ENCODE measurements at regions not wholly inside any gene's neighbourhood (a gene's known extent, or its start where the extent isn't known, plus 50 kb on each side); places are given as distances from the start of the nearest gene placed in this dataset.
A peak's percentile ranks its signal among the peaks of the same experiment; 100 is the strongest.
"Not testable (repeated sequence)": the region's sequence is repeated elsewhere in the genome, so short reads cannot be mapped to it uniquely, and the experiment has no call there.

DNA sequence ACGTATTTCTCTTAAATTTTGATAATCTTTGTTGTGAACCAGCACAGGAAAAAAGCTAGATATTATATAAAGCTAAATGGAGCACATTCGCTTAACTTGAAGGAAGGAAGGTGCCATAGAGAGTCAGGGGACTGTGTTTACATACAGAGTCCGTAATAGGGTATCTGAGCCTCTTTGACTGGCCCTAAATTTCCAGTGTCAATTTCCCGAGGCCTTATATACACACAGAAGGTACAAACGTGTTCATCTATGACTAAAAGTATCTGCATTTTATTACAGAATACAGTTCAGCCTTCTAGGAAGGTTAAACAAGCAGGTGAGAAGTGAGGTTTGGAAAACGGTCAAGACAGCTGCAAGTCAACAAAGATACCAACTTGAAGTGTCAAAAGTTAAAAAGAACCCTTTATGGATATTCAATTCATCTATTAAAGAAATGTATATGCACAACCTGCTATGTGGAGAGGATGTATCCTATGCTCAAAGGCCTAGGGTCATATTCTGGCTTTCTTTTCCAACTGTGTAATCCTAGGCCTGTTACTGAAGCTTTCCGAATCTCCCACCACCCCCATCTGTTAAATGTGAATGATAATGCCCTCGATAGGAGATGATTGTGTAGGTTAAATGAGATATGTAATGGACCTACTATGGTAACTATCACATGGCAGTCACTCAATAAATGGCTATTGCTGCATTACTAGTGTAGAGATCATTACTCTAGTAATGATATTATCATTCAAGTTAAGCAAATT lies 263.7 kb upstream of the MAF start:
- no peak for DNase-seq (ENCODE audit: low read depth)

DNA sequence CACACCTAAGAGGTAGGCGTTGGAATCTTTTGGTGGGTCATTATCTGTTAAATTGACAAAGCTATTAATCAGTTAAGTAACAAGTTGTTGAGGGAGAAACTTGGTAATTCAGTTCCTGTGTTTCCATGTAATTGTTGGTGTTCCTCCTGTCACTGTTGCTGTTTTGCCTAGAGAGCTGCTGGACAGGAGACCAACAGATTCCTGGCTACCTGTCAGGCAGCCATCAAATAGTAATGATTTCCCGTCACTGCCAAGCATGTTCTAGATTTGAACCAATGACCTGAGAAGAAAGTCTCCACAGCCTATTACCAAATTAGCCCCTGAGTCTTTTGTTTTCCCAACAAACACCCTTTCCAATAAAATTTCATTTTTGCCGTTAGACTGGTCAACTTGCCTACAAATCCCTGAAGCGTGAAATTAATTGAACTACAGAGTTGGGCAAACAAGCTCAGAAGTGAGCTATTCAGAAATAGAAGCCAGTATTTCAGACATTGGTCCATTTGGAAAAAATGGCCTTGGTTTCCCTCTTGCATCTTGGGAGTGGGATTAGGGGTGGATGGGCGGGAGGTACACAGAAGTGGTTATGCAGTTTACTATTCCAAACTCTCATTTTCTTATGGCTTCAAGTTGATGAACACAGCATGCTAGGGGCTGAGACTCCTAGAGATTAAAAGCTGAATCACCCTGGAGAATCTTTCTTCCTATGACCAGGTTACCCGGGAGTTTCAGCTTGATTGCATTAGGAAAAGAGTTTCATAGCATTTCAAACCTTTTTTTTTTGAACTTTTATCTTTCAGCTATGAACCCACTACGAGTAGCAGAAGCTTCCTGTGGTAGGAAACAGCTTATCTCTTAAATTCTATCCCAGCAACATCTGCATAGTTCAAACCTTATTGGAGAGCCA lies 262.8 kb upstream of the MAF start:
- DNase-seq (ENCODE audit: low read depth): no peak

DNA sequence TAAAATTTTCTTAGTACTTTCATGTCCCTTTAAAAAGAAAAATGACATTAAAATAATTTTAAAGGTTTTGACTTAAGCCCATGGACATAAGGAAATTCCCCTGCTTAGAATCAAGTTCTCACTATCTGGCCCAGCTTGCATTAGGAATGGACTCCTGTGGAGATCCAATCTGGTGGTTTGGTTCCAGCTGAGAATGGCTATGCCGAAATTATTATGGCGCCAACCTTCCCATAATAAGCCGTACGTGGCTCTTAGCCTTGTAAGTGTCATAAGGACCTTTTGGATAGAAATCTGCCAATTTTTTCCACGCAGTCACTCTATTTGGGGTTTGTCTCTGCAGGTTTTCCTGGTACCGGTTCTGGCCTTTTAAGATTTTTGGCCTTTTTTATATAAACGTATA lies 262.1 kb upstream of the MAF start:
- DNase-seq (ENCODE audit: low read depth): no peak

DNA sequence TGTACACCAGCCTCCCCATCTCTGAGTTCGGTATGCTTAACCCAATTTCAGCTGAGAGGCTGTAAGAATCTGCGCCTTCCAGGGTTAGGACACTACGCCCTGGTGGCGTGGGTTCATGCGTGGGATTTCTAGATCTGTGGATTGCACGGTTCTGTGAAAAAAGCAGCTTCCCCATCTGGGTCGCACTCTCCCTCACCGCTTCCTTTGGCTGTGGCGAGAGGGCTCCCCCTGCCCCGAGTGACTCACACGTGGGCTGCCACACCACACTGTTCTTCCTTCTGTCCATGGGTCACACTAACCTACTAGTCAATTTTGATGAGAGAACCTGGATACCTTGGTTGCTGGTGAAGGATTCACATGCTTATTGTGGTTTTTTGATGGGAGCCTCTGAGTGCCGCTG lies 256.0 kb upstream of the MAF start:
- DNase-seq (ENCODE audit: low read depth): no peak

DNA sequence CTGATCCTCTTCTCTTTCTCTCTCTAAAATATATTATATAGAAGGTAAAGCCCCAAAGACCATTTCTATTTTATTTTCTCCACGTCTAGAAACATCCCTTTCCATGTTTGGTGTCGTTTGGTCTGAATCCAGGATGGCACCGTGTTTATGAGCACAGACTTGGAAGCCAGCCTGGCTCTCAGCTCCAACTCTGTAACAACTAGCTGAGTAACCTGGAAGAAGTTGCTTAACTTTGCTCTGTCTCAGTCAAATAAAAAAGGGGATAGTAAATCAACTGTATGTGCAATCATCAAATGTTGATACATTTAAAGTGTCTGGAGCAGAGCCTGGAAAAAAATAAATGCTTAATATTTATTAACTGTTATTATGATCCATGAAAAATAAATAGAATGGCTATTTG lies 249.8 kb upstream of the MAF start:
- no peak for DNase-seq (ENCODE audit: low read depth)

DNA sequence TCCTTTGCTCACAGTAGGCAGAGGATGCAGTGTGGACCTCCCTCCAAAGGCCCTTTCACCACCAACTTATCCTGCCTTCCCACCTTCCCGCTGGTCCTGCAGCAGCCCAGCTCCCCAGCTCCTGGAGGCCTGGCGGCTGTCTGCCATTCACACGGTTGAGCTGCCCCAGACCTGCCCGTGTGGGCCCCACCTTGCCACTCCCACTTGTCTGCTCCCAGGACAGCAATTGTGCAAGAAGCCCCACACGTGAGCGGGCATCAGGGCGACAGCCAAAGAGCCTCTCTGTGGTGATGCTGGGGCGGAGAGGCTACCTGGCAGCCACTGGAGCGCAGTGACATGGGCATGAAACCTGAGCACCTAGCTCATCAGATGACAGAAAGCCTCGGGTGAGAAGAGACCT lies 248.6 kb upstream of the MAF start:
- DNase-seq (ENCODE audit: low read depth): no peak

DNA sequence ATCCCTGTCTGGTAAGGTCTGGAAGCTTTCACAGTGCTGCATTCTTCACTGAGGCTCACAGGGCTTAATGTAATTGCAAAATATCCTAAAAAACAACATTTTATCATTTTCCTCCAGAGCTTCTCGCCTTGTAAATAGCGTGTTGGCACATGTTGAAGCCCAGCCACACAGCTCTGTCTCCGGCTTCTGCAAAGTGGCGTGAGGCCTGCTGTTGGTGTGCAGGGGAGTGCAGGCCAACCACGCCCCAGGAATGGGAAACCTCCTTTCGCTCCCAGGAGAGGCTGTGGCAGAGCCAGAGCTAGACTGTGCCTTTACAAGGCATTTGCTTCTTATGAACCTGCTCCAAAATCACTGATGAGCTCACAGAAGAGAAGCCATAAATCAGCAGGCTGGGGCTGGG lies 248.2 kb upstream of the MAF start:
- DNase-seq (ENCODE audit: low read depth): no peak

DNA sequence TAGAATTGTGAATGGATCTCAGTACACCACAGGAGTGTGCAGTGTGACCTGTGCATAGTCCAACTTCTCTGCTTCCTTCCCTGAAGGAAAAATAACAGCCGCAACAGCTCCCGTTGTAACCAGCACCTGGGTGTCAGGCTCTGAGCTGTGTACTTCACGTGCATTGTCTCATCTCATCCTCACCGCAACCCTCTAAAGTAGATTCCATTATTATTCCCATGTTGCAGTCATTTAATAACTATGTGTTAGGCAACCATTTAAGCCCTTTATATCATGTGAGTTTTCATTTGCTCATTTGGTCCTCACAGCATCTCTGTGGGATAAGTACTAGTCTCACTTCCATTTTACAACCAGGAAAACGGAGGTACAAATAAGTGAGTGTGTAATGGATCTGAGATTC lies 247.0 kb upstream of the MAF start:
- no peak for DNase-seq (ENCODE audit: low read depth)

DNA sequence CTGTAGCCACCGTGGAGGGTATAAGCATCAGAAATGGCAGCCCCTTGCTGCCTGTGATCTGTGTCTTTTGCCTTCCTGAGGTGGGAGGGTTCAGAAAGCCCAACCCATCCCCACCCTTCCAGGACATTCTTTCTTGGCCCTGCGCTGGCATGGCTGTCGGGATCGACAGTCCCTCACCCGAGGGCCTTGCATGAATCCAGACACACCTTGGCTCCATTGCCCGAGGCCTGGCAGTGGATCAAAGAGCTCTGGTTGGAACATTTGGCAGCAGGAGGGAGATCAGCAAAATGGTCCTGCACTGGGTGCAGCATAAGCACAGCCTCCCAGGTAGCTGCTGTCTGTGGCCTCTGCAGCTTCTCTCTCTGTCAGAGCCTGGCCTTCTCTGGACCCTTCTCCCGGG lies 246.6 kb upstream of the MAF start:
- no peak for DNase-seq (ENCODE audit: low read depth)

DNA sequence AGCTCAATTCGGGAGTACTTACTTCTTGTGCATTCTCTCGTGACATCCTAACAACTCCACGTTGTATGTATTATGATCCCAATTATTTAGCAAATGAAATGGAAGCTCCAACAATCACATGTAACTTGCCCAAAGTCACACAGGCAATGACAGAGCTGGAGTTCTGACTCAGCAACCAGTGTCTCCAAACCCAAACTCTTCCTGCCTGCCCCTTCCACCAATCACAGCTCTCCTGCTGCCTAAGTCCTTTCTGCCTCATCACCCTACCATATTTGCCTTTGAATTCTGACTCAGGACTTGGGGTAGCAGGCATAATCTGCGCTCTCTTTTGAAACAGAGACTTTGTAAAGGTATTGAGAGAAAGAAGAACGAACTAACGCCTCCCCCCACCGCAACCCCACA lies 245.2 kb upstream of the MAF start:
- DNase-seq (ENCODE audit: low read depth): no peak

DNA sequence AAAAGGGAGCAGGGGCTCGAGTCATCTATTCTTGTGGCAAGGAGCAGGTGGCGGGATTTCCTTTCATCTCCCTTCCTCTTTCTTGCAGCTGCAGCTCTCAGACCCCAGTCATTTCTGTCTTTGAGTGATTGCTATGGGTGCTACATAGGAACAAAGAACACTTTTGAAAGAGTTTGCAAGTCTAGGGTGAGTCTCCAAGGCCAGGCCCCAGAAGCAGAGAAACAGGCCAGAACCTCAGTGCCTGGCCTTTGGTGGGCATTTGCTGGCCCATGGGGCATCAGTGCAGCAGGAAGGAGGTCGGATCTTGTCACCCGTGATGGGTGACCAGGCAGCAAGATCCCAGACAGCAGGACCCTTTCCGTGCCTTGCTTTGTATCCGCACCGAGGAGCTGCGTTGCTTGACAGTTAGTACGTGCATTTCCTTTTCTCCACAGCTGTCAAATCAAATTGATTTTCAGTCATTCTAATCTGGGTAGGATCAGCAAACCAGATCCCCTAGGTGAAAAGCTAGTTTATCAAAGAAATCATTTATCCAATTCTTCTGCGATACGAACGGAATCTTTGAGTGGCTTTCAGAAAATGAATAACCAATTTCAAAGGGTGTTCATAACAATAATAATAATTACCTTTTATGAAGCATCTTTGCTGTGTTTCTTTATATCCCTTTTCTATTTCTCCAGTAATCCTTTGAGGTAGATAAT lies 244.6 kb upstream of the MAF start:
- DNase-seq (ENCODE audit: low read depth): no peak

DNA sequence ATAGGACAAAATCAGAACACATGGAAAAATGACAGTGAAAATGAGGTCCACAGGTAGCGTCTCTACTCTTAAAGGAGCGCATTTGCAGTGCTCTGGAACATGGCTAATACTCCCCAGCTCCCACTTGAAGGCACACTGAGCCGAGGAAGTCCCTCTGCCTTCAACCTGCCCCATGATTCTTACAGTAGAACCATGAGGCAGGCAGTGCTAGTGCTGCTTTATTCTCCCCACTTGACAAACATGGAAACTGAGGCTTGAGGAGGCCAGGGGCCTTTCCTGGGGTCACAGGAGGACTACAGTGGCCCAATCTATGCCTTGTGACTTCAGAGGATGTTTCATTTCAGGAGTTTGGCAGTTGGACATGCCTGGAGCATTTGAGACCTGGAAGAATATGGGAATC lies 244.1 kb upstream of the MAF start:
- DNase-seq (ENCODE audit: low read depth): no peak

DNA sequence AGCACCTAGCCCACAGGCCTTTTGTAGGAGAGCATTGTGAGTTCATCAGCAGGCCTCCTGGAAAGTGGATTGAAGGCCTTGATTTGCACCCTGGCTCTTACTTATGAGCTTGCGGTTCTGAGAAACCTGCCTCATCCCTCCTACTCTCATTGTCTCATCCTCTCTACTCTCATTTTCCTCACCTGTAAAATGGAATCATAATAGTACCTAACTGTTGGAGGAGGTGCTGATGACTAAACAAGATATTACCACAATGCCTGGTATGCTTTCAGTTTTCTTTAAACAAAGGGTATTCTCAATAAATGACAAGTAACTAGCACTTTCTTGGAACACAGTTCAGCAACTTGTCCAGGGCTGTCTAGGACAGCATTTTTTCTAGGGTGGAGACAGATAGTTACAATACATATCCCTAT lies 243.1 kb upstream of the MAF start:
- DNase-seq (ENCODE audit: low read depth): no peak

DNA sequence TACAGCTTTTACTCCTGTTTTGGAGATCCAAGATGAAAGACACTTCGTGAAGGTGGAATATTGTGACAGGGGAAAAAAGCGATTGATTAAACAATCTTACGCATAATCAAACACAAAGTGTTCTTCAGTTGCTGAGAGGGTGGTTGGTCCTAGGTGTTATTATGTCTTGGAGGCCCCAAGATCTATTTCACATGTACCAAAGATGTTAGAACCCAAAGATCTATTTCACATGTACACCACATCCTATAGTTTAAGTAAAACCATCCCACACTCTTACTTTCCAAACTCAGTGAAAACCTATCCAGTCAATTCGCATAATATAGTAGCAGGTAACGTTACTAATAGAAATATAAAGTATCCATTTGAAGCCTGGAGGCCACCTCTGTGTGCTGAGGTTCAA lies 242.6 kb upstream of the MAF start:
- no peak for DNase-seq (ENCODE audit: low read depth)

DNA sequence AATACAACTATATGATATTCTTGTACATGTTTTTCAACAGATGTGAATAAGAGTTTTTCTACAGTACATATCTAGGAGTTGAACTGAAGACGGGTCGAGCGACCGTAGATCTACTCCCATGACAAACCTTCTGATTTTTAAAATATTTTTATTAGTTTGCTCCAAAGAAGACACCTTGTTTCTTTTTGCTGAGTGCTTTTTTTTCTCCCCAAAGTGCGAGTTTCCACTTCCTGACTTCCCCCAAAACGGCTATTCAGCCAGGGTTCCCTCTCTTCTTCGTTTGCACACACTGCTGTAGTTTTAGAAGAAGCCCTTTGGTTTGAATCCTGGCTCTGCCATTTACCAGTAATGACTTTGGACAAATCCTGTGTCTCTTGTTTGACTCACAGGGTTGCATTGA lies 241.7 kb upstream of the MAF start:
- no peak for DNase-seq (ENCODE audit: low read depth)

DNA sequence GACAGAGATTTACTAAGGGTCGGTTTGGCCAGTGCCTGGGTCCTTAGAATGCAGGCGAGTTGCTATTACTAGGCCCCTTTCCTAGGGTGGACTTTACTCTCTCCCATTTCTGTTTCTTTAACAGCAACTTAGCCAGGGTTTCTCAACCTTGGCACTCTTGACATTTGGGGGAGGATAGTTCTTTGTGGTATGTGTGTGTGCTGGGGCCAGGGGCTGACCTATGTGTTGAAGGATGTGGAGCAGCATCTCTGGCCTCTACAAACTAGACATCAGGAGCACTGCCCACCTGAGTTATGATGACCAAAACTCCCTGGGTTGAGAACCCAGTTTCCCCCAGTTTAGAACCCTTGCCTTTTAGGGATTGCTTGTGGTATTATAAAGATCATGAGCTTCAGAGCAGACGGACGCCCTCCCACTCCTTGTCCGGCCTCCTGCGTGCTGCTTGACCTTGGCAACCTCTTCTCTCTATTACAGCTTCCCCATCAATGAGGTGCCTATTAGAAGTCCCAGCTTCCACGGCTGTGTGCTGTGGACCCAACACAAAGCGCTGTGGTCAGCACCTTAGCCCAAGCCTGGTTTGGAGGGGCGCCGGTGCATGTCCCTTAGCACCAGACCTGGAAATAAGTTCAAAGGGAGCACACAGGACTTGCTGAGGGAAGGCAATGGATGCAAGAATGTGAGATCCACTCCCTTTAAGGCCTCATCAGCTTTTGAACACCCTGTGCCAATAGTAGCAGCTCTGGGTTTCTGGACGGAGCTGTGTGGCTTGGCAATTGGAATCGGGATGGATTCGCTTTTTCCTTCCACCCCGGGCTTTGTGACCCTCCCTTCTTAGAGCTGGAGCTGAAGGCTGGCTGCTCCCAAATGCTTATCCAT lies 239.2 kb upstream of the MAF start:
- no peak for DNase-seq (ENCODE audit: low read depth)

DNA sequence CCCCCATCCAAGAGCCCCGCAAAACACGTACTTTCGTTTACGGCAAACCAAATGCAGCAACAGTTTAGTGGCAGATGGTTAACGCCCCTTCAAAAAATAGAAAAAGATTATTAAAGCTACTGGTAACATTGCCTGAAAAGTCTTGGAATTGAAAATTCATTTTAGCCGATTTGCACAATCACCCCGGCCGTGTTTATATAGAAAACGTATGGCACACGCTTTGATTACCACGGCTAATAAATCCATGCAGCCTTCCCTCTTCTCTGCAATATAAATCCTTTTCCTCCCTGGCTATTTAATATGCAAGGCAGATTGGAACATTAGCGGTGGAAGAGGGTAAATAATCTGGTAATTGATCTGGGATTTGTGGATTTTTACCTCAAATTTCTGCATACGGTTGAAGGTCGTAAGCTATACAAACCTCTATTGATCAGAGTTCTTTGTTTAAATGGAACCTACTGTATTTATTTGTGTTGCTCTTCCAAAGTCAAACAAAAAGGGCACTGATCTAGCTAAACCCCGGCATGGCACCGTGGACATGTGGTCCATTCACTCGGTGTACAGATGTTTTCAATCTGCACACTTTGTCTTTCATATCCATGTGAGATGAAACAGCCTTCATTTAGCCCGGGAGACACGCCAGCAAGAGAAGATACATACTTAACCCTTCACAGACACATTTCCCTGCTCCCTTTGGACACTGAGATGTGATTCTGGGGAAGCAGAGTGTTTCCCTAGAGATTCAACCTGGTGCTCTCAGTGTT lies 238.1 kb upstream of the MAF start:
- DNase-seq (ENCODE audit: low read depth): peak; percentile 38

DNA sequence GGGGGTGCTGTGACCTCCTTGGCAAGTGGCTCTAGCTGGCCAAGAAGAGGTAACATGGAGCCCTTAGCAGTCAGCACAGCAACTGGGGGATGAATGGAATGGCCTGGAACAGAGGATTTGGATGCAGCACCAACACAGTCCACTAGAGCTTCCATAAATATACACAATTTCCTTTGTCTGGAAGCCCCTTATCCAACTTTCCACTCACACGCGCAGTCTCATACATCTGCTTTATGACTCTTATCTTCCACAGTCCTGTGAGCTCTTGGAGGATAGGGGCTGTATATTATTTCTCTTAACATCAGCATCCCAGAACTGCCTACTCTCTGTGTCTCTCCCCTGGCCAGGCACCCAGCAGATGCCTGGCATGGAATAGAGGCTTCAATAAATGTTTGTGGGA lies 235.6 kb upstream of the MAF start:
- DNase-seq (ENCODE audit: low read depth): no peak

DNA sequence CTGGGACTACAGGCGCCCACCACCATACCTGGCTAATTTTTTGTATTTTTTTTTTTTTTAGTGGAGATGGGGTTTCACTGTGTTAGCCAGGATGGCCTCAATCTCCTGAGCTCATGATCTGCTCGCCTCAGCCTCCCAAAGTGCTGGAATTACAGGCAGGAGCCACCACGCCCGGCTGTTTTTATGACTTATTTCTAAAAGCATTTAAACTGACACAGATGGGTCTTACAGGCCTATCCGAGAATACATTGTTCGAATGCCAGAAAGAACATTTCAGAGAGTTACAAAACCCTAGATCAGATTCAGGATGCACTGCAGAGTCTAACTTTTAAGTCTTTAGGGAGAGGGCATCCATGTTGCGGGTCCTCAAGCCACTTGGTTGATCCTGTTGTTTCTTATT lies 234.7 kb upstream of the MAF start:
- peak; percentile 38 for DNase-seq (ENCODE audit: low read depth)

DNA sequence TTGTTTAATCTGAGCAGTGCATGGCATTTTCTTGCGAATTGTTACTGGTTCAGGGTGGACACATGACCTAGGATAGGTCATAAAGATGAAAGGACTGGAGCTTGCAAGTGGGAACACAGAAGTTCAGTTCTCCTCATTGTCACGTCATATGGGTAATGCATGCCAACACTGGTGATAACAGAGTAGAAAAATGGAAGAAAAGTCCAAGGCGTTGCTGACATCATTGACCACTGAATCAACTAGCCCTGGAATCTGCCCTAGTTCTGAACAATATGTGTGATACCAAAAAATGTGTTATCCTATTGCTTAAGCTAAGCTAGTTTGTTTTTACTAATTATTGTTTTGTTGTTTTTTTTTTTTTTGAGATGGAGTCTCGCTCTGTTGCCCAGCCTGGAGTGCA lies 234.2 kb upstream of the MAF start:
- no peak for DNase-seq (ENCODE audit: low read depth)

DNA sequence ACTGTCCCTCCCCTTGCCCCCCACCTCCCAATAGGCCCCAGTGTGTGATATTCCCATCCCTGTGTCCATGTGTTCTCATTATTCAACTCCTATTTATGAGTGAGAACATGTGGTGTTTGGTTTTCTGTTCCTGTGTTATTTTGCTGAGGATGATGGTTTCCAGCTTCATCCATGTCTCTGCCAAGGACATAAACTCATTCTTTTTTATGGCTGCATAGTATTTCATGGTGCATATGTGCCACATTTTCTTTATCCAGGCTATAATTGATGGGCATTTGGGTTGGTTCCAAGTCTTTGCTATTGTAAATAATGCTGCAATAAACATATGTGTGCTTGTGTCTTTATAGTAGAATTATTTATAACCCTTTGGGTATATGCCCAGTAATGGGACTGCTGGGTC lies 233.5 kb upstream of the MAF start:
- not testable (repeated sequence) for DNase-seq (ENCODE audit: low read depth)

Data from fibroblast of gingiva (primary cell).